Astrocyte of the spinal cord (primary cell): ENCODE measurements at regions not wholly inside any gene's neighbourhood (a gene's known extent, or its start where the extent isn't known, plus 50 kb on each side); places are given as distances from the start of the nearest gene placed in this dataset.

Source experiments
- DNase-seq: peaks from one replicate; pipeline ENCODE4 v3.0.0; 2011; ENCODE audit warnings: low read depth, low spot score
- H3K4me3 ChIP-seq: 2 replicates; pipeline ENCODE4 v1.5.1; 2011; ENCODE audit warnings: low read depth, mild to moderate bottlenecking, low read length, moderate library complexity
- CTCF ChIP-seq: IDR thresholded peaks from 2 replicates; pipeline ENCODE4 v1.5.1; 2012; ENCODE audit warnings: low read depth, mild to moderate bottlenecking, low read length, inconsistent platforms
- in situ Hi-C: cut with HindIII; loops from 2 replicates; pipeline ENCODE4 v1.10.0; 2017; ENCODE audit warnings: low sequenced_read_pairs

- peak; percentile 96 for DNase-seq
- no peak for TF ChIP-seq CTCF
- in situ Hi-C loops: no loop called here
- no peak overlapping the region for H3K4me3 ChIP-seq
Measured at GRCh38 chr5:167945542-167946384, 345.7 kb upstream of the WWC1 start.

GRCh38 chr5:167947306-167947705 lies 344.1 kb upstream of the WWC1 start:
- no peak for DNase-seq
- no peak overlapping the region for H3K4me3 ChIP-seq
- in situ Hi-C loops: no loop called here
- TF ChIP-seq CTCF: no peak

GRCh38 chr5:167948251-167948650 lies 343.2 kb upstream of the WWC1 start:
- DNase-seq: no peak
- in situ Hi-C loops: no loop called here
- no peak overlapping the region for H3K4me3 ChIP-seq
- TF ChIP-seq CTCF: no peak

- no peak overlapping the region for H3K4me3 ChIP-seq
- in situ Hi-C loops: no loop called here
- no peak for TF ChIP-seq CTCF
- no peak for DNase-seq
Measured at GRCh38 chr5:167949435-167949834, 342.0 kb upstream of the WWC1 start.

- DNase-seq: peak; percentile 60
- in situ Hi-C loops: no loop called here
- no peak for TF ChIP-seq CTCF
- no peak overlapping the region for H3K4me3 ChIP-seq
Measured at GRCh38 chr5:167950126-167950721, 341.2 kb upstream of the WWC1 start.

GRCh38 chr5:167951116-167951515 lies 340.3 kb upstream of the WWC1 start:
- DNase-seq: no peak
- no peak overlapping the region for H3K4me3 ChIP-seq
- in situ Hi-C loops: no loop called here
- no peak for TF ChIP-seq CTCF
